Liver (tissue), 8 donors: ENCODE measurements at regions not wholly inside any gene's neighbourhood (a gene's known extent, or its start where the extent isn't known, plus 50 kb on each side); places are given as distances from the start of the nearest gene placed in this dataset.
A peak's percentile ranks its signal among the peaks of the same experiment; 100 is the strongest.

Experiments used
- DNase-seq: peaks from one replicate; pipeline ENCODE4 v3.0.0-alpha.2; 2017; ENCODE audit warnings: low spot score
- H3K27ac ChIP-seq, 2 donors: one replicate each; pipeline ENCODE4 v1.7.0; 2013; ENCODE audit warnings: inconsistent platforms in 2 of 2, low read length in 2 of 2, control low read depth in 1 of 2, low read depth in 1 of 2, mild to moderate bottlenecking in 1 of 2
- H3K27me3 ChIP-seq, 4 donors: one replicate each; pipeline versions ENCODE4 v1.6.1 to v1.7.0; 2013; ENCODE audit warnings: low read length in 3 of 4, inconsistent platforms in 1 of 4, mild to moderate bottlenecking in 1 of 4, moderate library complexity in 1 of 4; ENCODE audit not compliant: control insufficient read depth in 4 of 4, insufficient read depth in 4 of 4
- H3K36me3 ChIP-seq, 4 donors: one replicate each; pipeline versions ENCODE4 v1.6.1 to v1.7.0; 2013; ENCODE audit warnings: low read length in 3 of 4, mild to moderate bottlenecking in 3 of 4, low read depth in 1 of 4, moderate library complexity in 1 of 4; ENCODE audit not compliant: control insufficient read depth in 4 of 4, insufficient read depth in 3 of 4
- H3K4me1 ChIP-seq, 4 donors: one replicate each; pipeline versions ENCODE4 v1.6.1 to v1.7.0; 2013; ENCODE audit warnings: low read length in 3 of 4, mild to moderate bottlenecking in 3 of 4, moderate library complexity in 1 of 4; ENCODE audit not compliant: control insufficient read depth in 4 of 4, insufficient read depth in 4 of 4
- H3K4me3 ChIP-seq, 3 donors: one replicate each; pipeline versions ENCODE4 v1.6.1 to v1.7.0; 2013; ENCODE audit warnings: low read length in 3 of 3, control low read depth in 1 of 3, low read depth in 1 of 3, mild to moderate bottlenecking in 1 of 3
- H3K9ac ChIP-seq, 2 donors: one replicate each; pipeline ENCODE4 v1.7.0; 2013; ENCODE audit warnings: low read length in 2 of 2, mild to moderate bottlenecking in 2 of 2, moderate library complexity in 2 of 2, control low read depth in 1 of 2, low read depth in 1 of 2
- H3K9me3 ChIP-seq, 4 donors: one replicate each; pipeline versions ENCODE4 v1.6.1 to v1.7.0; 2013; ENCODE audit warnings: low read length in 3 of 4; ENCODE audit not compliant: control insufficient read depth in 4 of 4
- ATF3 ChIP-seq: IDR thresholded peaks from 2 replicates; pipeline ENCODE4 v1.6.1; 2016; ENCODE audit warnings: antibody characterized with exemption
- CTCF ChIP-seq: fragments of 150-350 bp; IDR thresholded peaks from 2 replicates; pipeline ENCODE4 v1.5.1; 2017; ENCODE audit warnings: improper control_type of control experiment, low read depth, low read length; ENCODE audit not compliant: missing input control
- EGR1 ChIP-seq, 2 donors: IDR thresholded peaks; 2 replicates each; pipeline ENCODE4 v1.6.1; 2016 to 2018; ENCODE audit warnings: antibody characterized with exemption in 2 of 2, low read depth in 2 of 2
- FOXA1 ChIP-seq: IDR thresholded peaks from 2 replicates; pipeline ENCODE4 v1.6.1; 2016; ENCODE audit warnings: antibody characterized with exemption
- FOXA2 ChIP-seq: IDR thresholded peaks from 2 replicates; pipeline ENCODE4 v1.6.1; 2016; ENCODE audit warnings: antibody characterized with exemption
- GABPA ChIP-seq, 2 donors: IDR thresholded peaks in 1 of 2; conservative IDR thresholded peaks in 1 of 2; 2 replicates each; pipeline ENCODE4 v1.6.1; 2016; ENCODE audit warnings: antibody characterized with exemption in 2 of 2, mild to moderate bottlenecking in 1 of 2, moderate library complexity in 1 of 2
- HNF4A ChIP-seq, 2 donors: conservative IDR thresholded peaks; 2 replicates each; pipeline ENCODE4 v1.6.1; 2016; ENCODE audit warnings: antibody characterized with exemption in 2 of 2, mild to moderate bottlenecking in 2 of 2
- HNF4G ChIP-seq: IDR thresholded peaks from 2 replicates; pipeline ENCODE4 v1.6.1; 2016; ENCODE audit warnings: antibody characterized with exemption
- JUND ChIP-seq, 2 donors: IDR thresholded peaks; 2 replicates each; pipeline ENCODE4 v1.6.1; 2016; ENCODE audit warnings: antibody characterized with exemption in 2 of 2
- MAX ChIP-seq: IDR thresholded peaks from 2 replicates; pipeline ENCODE4 v1.6.1; 2016; ENCODE audit warnings: antibody characterized with exemption
- NR2F2 ChIP-seq: IDR thresholded peaks from 2 replicates; pipeline ENCODE4 v1.6.1; 2016; ENCODE audit warnings: antibody characterized with exemption
- RAD21 ChIP-seq, 2 donors: IDR thresholded peaks; 2 replicates each; pipeline ENCODE4 v1.6.1; 2016; ENCODE audit warnings: antibody characterized with exemption in 2 of 2, mild to moderate bottlenecking in 2 of 2
- REST ChIP-seq: IDR thresholded peaks from 2 replicates; pipeline ENCODE4 v1.6.1; 2016; ENCODE audit warnings: antibody characterized with exemption, mild to moderate bottlenecking
- RXRA ChIP-seq, 2 donors: IDR thresholded peaks; 2 replicates each; pipeline ENCODE4 v1.6.1; 2017 to 2018; ENCODE audit warnings: antibody characterized with exemption in 2 of 2, mild to moderate bottlenecking in 1 of 2
- SP1 ChIP-seq: IDR thresholded peaks from 2 replicates; pipeline ENCODE4 v1.6.1; 2018; ENCODE audit warnings: antibody characterized with exemption, mild to moderate bottlenecking
- TAF1 ChIP-seq: conservative IDR thresholded peaks from 2 replicates; pipeline ENCODE4 v1.6.1; 2016; ENCODE audit warnings: antibody characterized with exemption, mild to moderate bottlenecking
- YY1 ChIP-seq: IDR thresholded peaks from 2 replicates; pipeline ENCODE4 v1.6.1; 2016; ENCODE audit warnings: antibody characterized with exemption, mild to moderate bottlenecking
- ZBTB33 ChIP-seq: IDR thresholded peaks from 2 replicates; pipeline ENCODE4 v1.6.1; 2016; ENCODE audit warnings: antibody characterized with exemption
- WGBS: extraction: QIAGEN DNeasy Blood & Tissue Kit; methylation state at CpG from one replicate; pipeline ENCODE4 v1.1.7; 2013; 5-methylcytosine and 5-hydroxymethylcytosine counted together
- donor health status: healthy.
- donor health status: healthy.
- donor health status: healthy.
- donor health status: healthy.
- donor health status: healthy.

- Histone ChIP-seq H3K27ac (peak overlapping the region in 1 of 2 donors; percentile 23), H3K4me1 (peaks cover 0 to 10% (median 4%) of the 10 kb centered on the region in 4 donors), H3K27me3 (no peaks in the 10 kb centered on the region), H3K36me3 (no peaks in the 10 kb centered on the region), H3K9ac (no peak overlapping the region), H3K4me3 (no peak overlapping the region), H3K9me3 (no peaks in the 10 kb centered on the region)
- DNase-seq = no peak
- WGBS = 63% methylated on average over 3 of the region's 3 CpGs
- no peak for TF ChIP-seq RAD21 (IDR thresholded peaks at IDR 0.05)
- peak in 1 of 2 donors; percentile 48 for TF ChIP-seq RXRA (IDR thresholded peaks at IDR 0.05)
- TF ChIP-seq TAF1 = no peak
- TF ChIP-seq GABPA (IDR thresholded peaks at IDR 0.05 in 1 of 2, conservative IDR thresholded peaks at IDR 0.05 in 1 of 2) = no peak
- TF ChIP-seq HNF4G = no peak
- peak; percentile 23 to 53 for TF ChIP-seq HNF4A (conservative IDR thresholded peaks at IDR 0.05)
- TF ChIP-seq NR2F2 = no peak
- no peak for TF ChIP-seq MAX
- no peak for TF ChIP-seq YY1
- no peak for TF ChIP-seq EGR1 (IDR thresholded peaks at IDR 0.05; ENCODE audit: low read depth in 2 of 2)
- TF ChIP-seq CTCF = no peak
- TF ChIP-seq JUND (IDR thresholded peaks at IDR 0.05) = peak in 1 of 2 donors; percentile 53
- no peak for TF ChIP-seq FOXA2
- no peak for TF ChIP-seq FOXA1
- no peak for TF ChIP-seq SP1
- TF ChIP-seq REST = peak; percentile 19
- TF ChIP-seq ATF3 = no peak
- peak; percentile 19 for TF ChIP-seq ZBTB33
These were observed 142.5 kb upstream of the SMAD1 start for GRCh38 chr4:145339075-145339725.
